Adrenal gland (tissue), 5 donors: ENCODE measurements at regions not wholly inside any gene's neighbourhood (a gene's known extent, or its start where the extent isn't known, plus 50 kb on each side); places are given as distances from the start of the nearest gene placed in this dataset.

ENCODE experiments used
- CTCF ChIP-seq, 6 experiments: fragments of 450-650 bp in 4 of 6; fragments of 200-600 bp in 2 of 6; sonication (generic) in 1 of 6; IDR thresholded peaks; 1 replicate in 5 of 6; 2 replicates in 1 of 6; pipeline versions ENCODE4 v1.5.1 to v1.8.0; 2016 to 2021; ENCODE audit warnings: antibody characterized with exemption in 6 of 6, mild to moderate bottlenecking in 2 of 6, moderate library complexity in 1 of 6
- POLR2A ChIP-seq, 2 donors: fragments of 450-650 bp; IDR thresholded peaks; one replicate each; pipeline ENCODE4 v1.6.1; 2017; ENCODE audit warnings: antibody characterized with exemption in 2 of 2, mild to moderate bottlenecking in 2 of 2, moderate library complexity in 1 of 2
- donor health status: DM: no; HTN: no; CAD: no.

- TF ChIP-seq POLR2A (IDR thresholded peaks at IDR 0.05) (no peak), CTCF (IDR thresholded peaks at IDR 0.05) (no peak)
Measured at GRCh38 chr10:129106314-129106713, 360.7 kb upstream of the MGMT start.
